ENCODE measurements at regions not wholly inside any gene's neighbourhood (a gene's known extent, or its start where the extent isn't known, plus 50 kb on each side); places are given as distances from the start of the nearest gene placed in this dataset.

DNA sequence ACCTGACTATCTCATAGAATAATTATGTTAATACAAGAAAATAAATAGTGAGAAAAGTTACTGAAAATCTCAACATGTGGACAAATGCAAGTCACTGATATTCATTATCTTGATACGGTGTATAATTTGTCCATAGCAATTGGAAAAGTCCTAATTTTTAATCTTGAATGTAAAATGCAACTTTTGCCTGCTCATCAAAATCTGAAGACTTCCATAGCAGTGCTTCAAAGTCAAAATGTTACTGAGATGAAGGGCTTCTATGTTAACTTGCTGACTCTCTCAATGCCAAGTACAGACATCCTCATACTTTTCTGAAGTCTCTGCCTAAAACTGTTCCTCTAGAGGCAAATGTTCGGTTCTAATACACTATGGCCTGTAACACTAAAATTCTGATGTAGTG lies 1300.1 kb upstream of the EPHA6 start:
- TF ChIP-seq, protein P1, sequence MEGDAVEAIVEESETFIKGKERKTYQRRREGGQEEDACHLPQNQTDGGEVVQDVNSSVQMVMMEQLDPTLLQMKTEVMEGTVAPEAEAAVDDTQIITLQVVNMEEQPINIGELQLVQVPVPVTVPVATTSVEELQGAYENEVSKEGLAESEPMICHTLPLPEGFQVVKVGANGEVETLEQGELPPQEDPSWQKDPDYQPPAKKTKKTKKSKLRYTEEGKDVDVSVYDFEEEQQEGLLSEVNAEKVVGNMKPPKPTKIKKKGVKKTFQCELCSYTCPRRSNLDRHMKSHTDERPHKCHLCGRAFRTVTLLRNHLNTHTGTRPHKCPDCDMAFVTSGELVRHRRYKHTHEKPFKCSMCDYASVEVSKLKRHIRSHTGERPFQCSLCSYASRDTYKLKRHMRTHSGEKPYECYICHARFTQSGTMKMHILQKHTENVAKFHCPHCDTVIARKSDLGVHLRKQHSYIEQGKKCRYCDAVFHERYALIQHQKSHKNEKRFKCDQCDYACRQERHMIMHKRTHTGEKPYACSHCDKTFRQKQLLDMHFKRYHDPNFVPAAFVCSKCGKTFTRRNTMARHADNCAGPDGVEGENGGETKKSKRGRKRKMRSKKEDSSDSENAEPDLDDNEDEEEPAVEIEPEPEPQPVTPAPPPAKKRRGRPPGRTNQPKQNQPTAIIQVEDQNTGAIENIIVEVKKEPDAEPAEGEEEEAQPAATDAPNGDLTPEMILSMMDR (IDR thresholded peaks at IDR 0.05; ENCODE audit: borderline replicate concordance) = no peak
- H3K27me3 ChIP-seq (ENCODE audit: low read depth) = no peaks in the 10 kb centered on the region
- DNase-seq = no peak
- intact Hi-C loops (cut with micrococcal nuclease) = no loop called here
- H3K4me1 ChIP-seq = no peaks in the 10 kb centered on the region
- H3K4me3 ChIP-seq = no peak overlapping the region
- H3K9me3 ChIP-seq (replicated peaks) = no peaks in the 10 kb centered on the region
- H3K27ac ChIP-seq (replicated peaks) = no peak overlapping the region
- H3K36me3 ChIP-seq = no peaks in the 10 kb centered on the region

DNA sequence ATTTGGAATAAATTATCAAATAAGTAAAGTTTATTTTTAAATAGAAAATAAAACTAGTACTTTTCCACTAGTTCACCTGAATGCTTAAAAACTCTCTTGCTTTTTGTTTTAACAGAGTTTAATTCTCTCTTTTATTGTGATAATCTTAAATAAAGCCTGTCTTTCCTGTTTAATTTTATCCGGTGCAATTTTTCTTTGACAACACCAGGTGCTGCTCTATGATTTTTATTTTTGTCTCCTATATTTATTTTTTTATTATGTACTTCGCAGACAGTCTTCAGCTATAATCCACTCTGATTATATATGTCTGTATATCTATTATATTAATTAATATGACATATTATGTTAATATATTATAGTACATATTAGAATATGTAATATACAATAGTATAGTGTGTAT lies 1293.0 kb upstream of the EPHA6 start:
- Histone ChIP-seq H3K36me3 (no peaks in the 10 kb centered on the region), H3K27me3 (ENCODE audit: low read depth) (no peaks in the 10 kb centered on the region), H3K4me3 (no peak overlapping the region), H3K4me1 (no peaks in the 10 kb centered on the region), H3K27ac (replicated peaks) (no peak overlapping the region), H3K9me3 (replicated peaks) (no peaks in the 10 kb centered on the region)
- TF ChIP-seq, protein P1 (IDR thresholded peaks at IDR 0.05; ENCODE audit: borderline replicate concordance) = no peak
- intact Hi-C loops (cut with micrococcal nuclease) = no loop called here
- DNase-seq = no peak

DNA sequence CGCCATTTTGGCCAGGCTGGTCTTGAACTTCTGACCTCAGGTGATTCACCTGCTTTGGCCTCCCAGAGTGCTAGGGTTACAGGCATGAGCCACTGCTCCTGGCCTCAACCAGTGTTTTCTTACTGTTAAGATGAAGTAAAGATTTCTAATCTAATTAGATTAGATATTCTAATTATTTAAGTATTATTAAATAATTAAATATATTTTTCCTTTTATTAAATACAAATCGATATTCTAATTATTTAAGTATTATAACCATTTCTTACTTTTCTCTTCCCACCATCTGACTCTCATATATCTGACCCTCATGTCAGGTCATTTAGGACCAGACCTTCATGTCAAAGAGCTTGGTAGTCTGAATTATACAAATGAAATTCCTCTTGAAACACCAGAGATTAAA lies 1291.9 kb upstream of the EPHA6 start:
- H3K27me3 ChIP-seq (ENCODE audit: low read depth) = no peaks in the 10 kb centered on the region
- intact Hi-C loops (cut with micrococcal nuclease) = no loop called here
- DNase-seq = no peak
- TF ChIP-seq, protein P1 (IDR thresholded peaks at IDR 0.05; ENCODE audit: borderline replicate concordance) = no peak
- no peak overlapping the region for H3K4me3 ChIP-seq
- no peaks in the 10 kb centered on the region for H3K9me3 ChIP-seq (replicated peaks)
- no peak overlapping the region for H3K27ac ChIP-seq (replicated peaks)
- H3K36me3 ChIP-seq = no peaks in the 10 kb centered on the region
- no peaks in the 10 kb centered on the region for H3K4me1 ChIP-seq

DNA sequence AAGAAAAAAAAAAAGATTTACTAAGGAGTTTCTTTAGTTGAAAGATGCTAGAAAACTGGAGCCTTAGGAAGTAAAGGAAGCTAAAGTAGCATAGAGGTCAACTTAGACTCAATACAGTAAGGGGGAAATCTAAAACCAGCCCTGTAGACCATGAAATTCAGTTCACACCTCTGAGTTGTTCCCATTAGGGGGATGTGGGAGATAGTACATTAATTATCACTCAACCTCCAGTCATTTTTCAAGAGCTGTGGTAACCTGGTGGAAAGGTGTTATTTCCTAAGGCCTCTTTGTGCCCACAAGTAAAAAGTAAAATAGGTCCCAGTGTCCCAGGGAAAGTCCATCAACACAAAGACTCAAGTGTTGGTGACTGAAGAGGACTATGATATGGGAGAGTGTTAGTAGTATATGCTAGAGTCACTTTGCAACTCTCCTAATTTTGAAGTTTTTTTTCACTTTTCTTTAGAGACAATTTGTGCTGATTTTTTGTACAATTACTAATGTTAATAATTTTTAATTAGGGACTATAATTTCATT lies 1274.4 kb upstream of the EPHA6 start:
- H3K27me3 ChIP-seq (ENCODE audit: low read depth) = no peaks in the 10 kb centered on the region
- TF ChIP-seq, protein P1 (IDR thresholded peaks at IDR 0.05; ENCODE audit: borderline replicate concordance) = no peak
- intact Hi-C loops (cut with micrococcal nuclease) = no loop called here
- H3K27ac ChIP-seq (replicated peaks) = no peak overlapping the region
- no peak for DNase-seq
- no peak overlapping the region for H3K4me3 ChIP-seq
- H3K4me1 ChIP-seq = no peaks in the 10 kb centered on the region
- no peaks in the 10 kb centered on the region for H3K36me3 ChIP-seq
- H3K9me3 ChIP-seq (replicated peaks) = no peaks in the 10 kb centered on the region

DNA sequence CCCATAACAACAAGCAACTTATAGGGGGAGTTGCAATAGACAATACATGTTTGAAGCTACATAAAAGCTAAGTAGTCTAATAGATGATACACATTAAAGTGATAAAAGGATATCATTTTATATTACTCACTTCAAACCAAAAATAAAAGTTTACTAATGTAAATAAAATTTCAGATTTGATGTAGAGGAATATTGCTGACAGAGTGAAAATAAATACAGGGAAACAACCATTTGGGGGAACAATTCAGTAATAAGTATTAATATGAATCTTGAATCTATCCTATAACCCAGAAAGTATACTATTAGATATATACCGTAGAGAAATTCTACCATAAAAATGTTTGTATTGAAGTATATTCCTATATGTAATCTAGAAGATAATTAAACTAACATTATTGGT lies 1248.9 kb upstream of the EPHA6 start:
- no peak overlapping the region for H3K4me3 ChIP-seq
- intact Hi-C loops (cut with micrococcal nuclease) = no loop called here
- TF ChIP-seq, protein P1 (IDR thresholded peaks at IDR 0.05; ENCODE audit: borderline replicate concordance) = no peak
- no peaks in the 10 kb centered on the region for H3K27me3 ChIP-seq (ENCODE audit: low read depth)
- no peaks in the 10 kb centered on the region for H3K36me3 ChIP-seq
- no peaks in the 10 kb centered on the region for H3K4me1 ChIP-seq
- H3K27ac ChIP-seq (replicated peaks) = no peak overlapping the region
- no peak for DNase-seq
- peaks cover 33% of the 10 kb centered on the region for H3K9me3 ChIP-seq (replicated peaks)

DNA sequence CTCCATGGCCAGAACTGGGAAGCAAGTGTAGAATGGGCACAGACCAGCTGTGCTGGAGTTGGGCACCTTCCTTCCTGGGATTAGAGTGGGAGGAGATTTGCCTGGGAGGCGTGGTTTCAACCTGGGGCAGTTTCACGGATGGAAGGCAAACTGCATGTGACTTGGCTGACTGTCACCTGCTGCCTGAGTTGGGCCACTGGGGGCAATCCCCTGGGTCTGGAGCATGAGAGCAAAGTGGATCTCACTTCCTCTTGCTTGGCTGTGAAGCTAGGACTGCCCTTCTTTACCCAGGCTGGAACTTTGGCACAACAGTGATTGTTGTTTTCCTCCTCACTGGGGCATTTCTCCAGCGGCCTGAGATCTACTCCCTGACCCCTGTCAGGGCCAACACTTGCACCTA lies 1247.0 kb upstream of the EPHA6 start:
- DNase-seq = no peak
- Histone ChIP-seq H3K9me3 (replicated peaks) (peaks cover 33% of the 10 kb centered on the region), H3K27ac (replicated peaks) (no peak overlapping the region), H3K27me3 (ENCODE audit: low read depth) (no peaks in the 10 kb centered on the region), H3K4me3 (no peak overlapping the region), H3K4me1 (no peaks in the 10 kb centered on the region), H3K36me3 (no peaks in the 10 kb centered on the region)
- intact Hi-C loops (cut with micrococcal nuclease) = no loop called here
- TF ChIP-seq, protein P1 (IDR thresholded peaks at IDR 0.05; ENCODE audit: borderline replicate concordance) = no peak

Data from left ventricle myocardium inferior (tissue), 1 donor.